ENCODE measurements at regions not wholly inside any gene's neighbourhood (a gene's known extent, or its start where the extent isn't known, plus 50 kb on each side); places are given as distances from the start of the nearest gene placed in this dataset.
"Not testable (repeated sequence)": the region's sequence is repeated elsewhere in the genome, so short reads cannot be mapped to it uniquely, and the experiment has no call there.

DNA sequence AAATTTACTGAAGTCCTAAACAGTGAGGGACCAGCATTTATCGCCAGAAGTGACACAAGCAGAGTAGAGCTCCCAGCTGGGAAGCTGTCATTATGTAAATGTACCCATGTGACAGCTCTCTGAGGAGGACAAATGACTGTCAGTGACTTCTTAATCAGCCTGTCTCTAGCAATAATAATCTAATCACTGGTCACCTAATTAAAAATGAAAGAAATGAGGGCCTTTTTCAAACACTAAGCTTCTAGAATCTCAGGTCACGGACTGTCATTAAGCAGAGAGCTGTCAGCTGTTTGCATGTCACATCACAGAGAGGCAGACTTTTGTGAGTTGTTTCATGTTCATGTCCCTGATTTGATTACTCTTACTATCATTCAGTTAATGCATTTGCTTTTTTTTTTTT, 77.9 kb upstream of the FBXL17 start:
- no peak for DNase-seq (ENCODE audit: low spot score)

DNA sequence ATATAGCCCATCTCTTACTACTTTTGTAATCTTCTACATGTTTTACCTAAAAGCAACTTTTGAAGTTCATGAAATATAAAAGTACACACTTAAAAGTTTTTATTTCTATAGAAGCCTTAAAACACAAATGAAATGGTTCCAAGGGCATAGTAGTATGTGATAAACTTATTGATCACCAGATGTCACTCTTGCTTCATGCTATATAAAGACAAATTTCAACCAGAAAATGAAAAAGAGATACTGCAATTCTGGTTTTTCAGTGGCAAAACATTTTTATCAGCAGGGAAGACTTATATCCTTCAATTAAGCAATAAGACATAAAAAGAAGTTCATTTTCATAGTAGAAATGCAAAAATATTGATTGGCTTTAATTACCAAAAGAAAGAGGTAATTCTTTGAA, 69.4 kb upstream of the FBXL17 start:
- no peak for DNase-seq (ENCODE audit: low spot score)

- DNase-seq (ENCODE audit: low spot score) = not testable (repeated sequence)
These were observed 62.2 kb upstream of the FBXL17 start for GRCh38 chr5:108444130-108444529.

GRCh38 chr5:108442063-108442651, 60.3 kb upstream of the FBXL17 start:
- not testable (repeated sequence) for DNase-seq (ENCODE audit: low spot score)

- DNase-seq (ENCODE audit: low spot score) = no peak
These were observed 55.5 kb upstream of the FBXL17 start for GRCh38 chr5:108437425-108437824.

DNA sequence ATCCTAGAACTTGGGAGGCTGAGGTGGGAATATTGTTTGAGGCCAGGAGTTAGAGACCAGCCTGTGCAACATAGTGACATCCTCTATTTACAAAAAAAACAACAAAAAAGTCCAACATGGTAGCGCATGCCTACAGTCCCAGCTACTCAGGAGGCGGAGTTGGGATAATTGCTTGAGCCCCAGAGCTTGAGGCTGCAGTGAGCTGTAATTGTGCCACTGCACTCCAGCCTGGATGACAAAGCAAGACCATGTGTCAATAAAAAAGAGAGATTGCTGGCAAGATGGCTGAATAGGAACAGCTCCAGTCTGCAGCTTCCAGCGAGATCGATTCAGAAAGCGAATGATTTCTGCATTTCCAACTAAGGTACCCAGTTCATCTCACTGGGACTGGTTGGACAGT, 54.8 kb upstream of the FBXL17 start:
- no peak for DNase-seq (ENCODE audit: low spot score)

DNA sequence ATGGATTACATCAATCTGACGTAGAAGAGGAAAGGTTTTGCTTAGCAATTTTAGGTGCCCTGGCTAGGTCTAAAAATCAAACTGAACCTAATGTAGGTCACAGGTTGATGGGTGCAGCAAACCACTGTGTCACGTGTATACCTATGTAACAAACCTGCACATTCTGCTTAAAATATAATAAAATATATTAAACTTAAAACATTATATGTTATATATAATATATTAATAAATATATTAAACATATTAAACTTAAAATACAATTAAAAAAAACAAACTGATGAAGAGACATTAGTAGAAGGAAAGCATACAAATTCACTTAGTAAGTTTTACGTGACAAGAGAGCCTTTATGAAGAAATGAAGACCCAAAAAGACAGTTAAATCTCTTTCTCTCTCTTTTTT, 51.7 kb upstream of the FBXL17 start:
- DNase-seq (ENCODE audit: low spot score) = no peak

DNA sequence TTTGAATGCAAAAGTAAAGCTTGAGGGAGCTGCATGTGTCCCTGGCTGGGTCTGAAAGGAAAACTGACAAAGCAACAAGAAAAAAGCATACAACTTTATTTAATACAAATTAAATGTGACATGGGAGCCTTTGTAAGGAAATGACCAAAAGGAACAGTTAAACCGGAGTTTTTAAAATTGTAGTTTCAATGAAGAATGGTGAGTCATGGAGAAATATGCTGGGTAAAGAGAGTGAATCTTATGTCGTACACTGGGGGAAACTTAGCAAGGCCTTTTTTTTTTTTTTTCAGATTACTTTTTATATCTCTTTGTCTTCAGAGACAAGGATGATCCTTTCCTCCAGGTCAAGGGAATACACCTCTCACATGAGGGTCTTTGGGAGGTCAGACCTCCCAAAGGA, 50.1 kb upstream of the FBXL17 start:
- DNase-seq (ENCODE audit: low spot score) = no peak

Measured in HuH-7 (cell line).